ENCODE measurements at regions not wholly inside any gene's neighbourhood (a gene's known extent, or its start where the extent isn't known, plus 50 kb on each side); places are given as distances from the start of the nearest gene placed in this dataset.
A peak's percentile ranks its signal among the peaks of the same experiment; 100 is the strongest.

- H3K4me3 ChIP-seq: no peak overlapping the region
- no peaks in the 10 kb centered on the region for H3K27me3 ChIP-seq (replicated peaks)
- H3K27ac ChIP-seq: no peak overlapping the region
- peaks cover 5% of the 10 kb centered on the region; the same call in 1 of the 2 replicates for H3K4me1 ChIP-seq (replicated peaks)
- DNase-seq (ENCODE audit: low read depth in 1 of 2, low spot score in 2 of 2): peak in 1 of 2 experiments; percentile 5
- no peaks in the 10 kb centered on the region for H3K9me3 ChIP-seq (replicated peaks)
- H3K36me3 ChIP-seq: no peaks in the 10 kb centered on the region
These were observed 503.9 kb downstream of the RASEF start for GRCh38 chr9:82558855-82559630.

GRCh38 chr9:82560036-82560435 is 502.9 kb downstream of the RASEF start:
- no peaks in the 10 kb centered on the region for H3K9me3 ChIP-seq (replicated peaks)
- no peaks in the 10 kb centered on the region for H3K36me3 ChIP-seq
- H3K4me3 ChIP-seq: no peak overlapping the region
- no peak overlapping the region for H3K27ac ChIP-seq
- H3K27me3 ChIP-seq (replicated peaks): no peaks in the 10 kb centered on the region
- no peak for DNase-seq (ENCODE audit: low read depth in 1 of 2, low spot score in 2 of 2)
- peaks cover 5% of the 10 kb centered on the region; the same call in 1 of the 2 replicates for H3K4me1 ChIP-seq (replicated peaks)

GRCh38 chr9:82560457-82560904 is 502.5 kb downstream of the RASEF start:
- H3K4me1 ChIP-seq (replicated peaks): peaks cover 5% of the 10 kb centered on the region; the same call in 1 of the 2 replicates
- H3K4me3 ChIP-seq: no peak overlapping the region
- no peak overlapping the region for H3K27ac ChIP-seq

GRCh38 chr9:82563094-82563493 is 499.8 kb downstream of the RASEF start:
- Histone ChIP-seq H3K4me1 (replicated peaks) (peaks cover 5% of the 10 kb centered on the region; the same call in 1 of the 2 replicates), H3K27ac (no peak overlapping the region), H3K4me3 (no peak overlapping the region), H3K36me3 (no peaks in the 10 kb centered on the region), H3K27me3 (replicated peaks) (no peaks in the 10 kb centered on the region), H3K9me3 (replicated peaks) (no peaks in the 10 kb centered on the region)
- no peak for DNase-seq (ENCODE audit: low read depth in 1 of 2, low spot score in 2 of 2)

More at GRCh38 chr9:82560457-82560904, 502.5 kb downstream of the RASEF start:
- Histone ChIP-seq H3K9me3 (replicated peaks) (no peaks in the 10 kb centered on the region), H3K36me3 (no peaks in the 10 kb centered on the region), H3K27me3 (replicated peaks) (no peaks in the 10 kb centered on the region)
- DNase-seq (ENCODE audit: low read depth in 1 of 2, low spot score in 2 of 2): no peak

GRCh38 chr9:82563841-82564240 is 499.1 kb downstream of the RASEF start:
- Histone ChIP-seq H3K9me3 (replicated peaks) (no peaks in the 10 kb centered on the region), H3K4me3 (no peak overlapping the region), H3K4me1 (replicated peaks) (peaks cover 5% of the 10 kb centered on the region; the same call in 1 of the 2 replicates), H3K36me3 (no peaks in the 10 kb centered on the region), H3K27me3 (replicated peaks) (no peaks in the 10 kb centered on the region), H3K27ac (no peak overlapping the region)
- no peak for DNase-seq (ENCODE audit: low read depth in 1 of 2, low spot score in 2 of 2)

GRCh38 chr9:82565188-82565969 is 497.6 kb downstream of the RASEF start:
- no peaks in the 10 kb centered on the region for H3K4me1 ChIP-seq (replicated peaks)
- H3K9me3 ChIP-seq (replicated peaks): no peaks in the 10 kb centered on the region
- H3K27me3 ChIP-seq (replicated peaks): no peaks in the 10 kb centered on the region
- no peaks in the 10 kb centered on the region for H3K36me3 ChIP-seq
- no peak overlapping the region for H3K4me3 ChIP-seq
- no peak overlapping the region for H3K27ac ChIP-seq
- no peak for DNase-seq (ENCODE audit: low read depth in 1 of 2, low spot score in 2 of 2)

GRCh38 chr9:82567953-82568352 is 495.0 kb downstream of the RASEF start:
- Histone ChIP-seq H3K4me1 (replicated peaks) (no peaks in the 10 kb centered on the region), H3K4me3 (no peak overlapping the region), H3K9me3 (replicated peaks) (no peaks in the 10 kb centered on the region), H3K27me3 (replicated peaks) (no peaks in the 10 kb centered on the region), H3K27ac (no peak overlapping the region), H3K36me3 (no peaks in the 10 kb centered on the region)
- no peak for DNase-seq (ENCODE audit: low read depth in 1 of 2, low spot score in 2 of 2)

- Histone ChIP-seq H3K36me3 (no peaks in the 10 kb centered on the region), H3K9me3 (replicated peaks) (no peaks in the 10 kb centered on the region), H3K27me3 (replicated peaks) (no peaks in the 10 kb centered on the region), H3K4me3 (no peak overlapping the region), H3K27ac (no peak overlapping the region), H3K4me1 (replicated peaks) (no peaks in the 10 kb centered on the region)
- no peak for DNase-seq (ENCODE audit: low read depth in 1 of 2, low spot score in 2 of 2)
These were observed 492.7 kb downstream of the RASEF start for GRCh38 chr9:82570226-82570625.

- Histone ChIP-seq H3K4me3 (no peak overlapping the region), H3K27ac (no peak overlapping the region), H3K4me1 (replicated peaks) (no peaks in the 10 kb centered on the region), H3K27me3 (replicated peaks) (no peaks in the 10 kb centered on the region), H3K36me3 (no peaks in the 10 kb centered on the region), H3K9me3 (replicated peaks) (no peaks in the 10 kb centered on the region)
- no peak for DNase-seq (ENCODE audit: low read depth in 1 of 2, low spot score in 2 of 2)
These were observed 491.4 kb downstream of the RASEF start for GRCh38 chr9:82571540-82571939.

- Histone ChIP-seq H3K27me3 (replicated peaks) (no peaks in the 10 kb centered on the region), H3K9me3 (replicated peaks) (no peaks in the 10 kb centered on the region), H3K36me3 (no peaks in the 10 kb centered on the region), H3K4me1 (replicated peaks) (no peaks in the 10 kb centered on the region), H3K27ac (no peak overlapping the region), H3K4me3 (no peak overlapping the region)
- no peak for DNase-seq (ENCODE audit: low read depth in 1 of 2, low spot score in 2 of 2)
These were observed 490.8 kb downstream of the RASEF start for GRCh38 chr9:82572146-82572545.

- no peak overlapping the region for H3K4me3 ChIP-seq
- DNase-seq (ENCODE audit: low read depth in 1 of 2, low spot score in 2 of 2): no peak
- no peaks in the 10 kb centered on the region for H3K36me3 ChIP-seq
- H3K9me3 ChIP-seq (replicated peaks): no peaks in the 10 kb centered on the region
- H3K4me1 ChIP-seq (replicated peaks): no peaks in the 10 kb centered on the region
- H3K27me3 ChIP-seq (replicated peaks): no peaks in the 10 kb centered on the region
- no peak overlapping the region for H3K27ac ChIP-seq
These were observed 488.0 kb downstream of the RASEF start for GRCh38 chr9:82574911-82575310.

GRCh38 chr9:82580921-82581320 is 482.0 kb downstream of the RASEF start:
- Histone ChIP-seq H3K27me3 (replicated peaks) (no peaks in the 10 kb centered on the region), H3K9me3 (replicated peaks) (no peaks in the 10 kb centered on the region), H3K27ac (no peak overlapping the region), H3K4me1 (replicated peaks) (no peaks in the 10 kb centered on the region), H3K36me3 (no peaks in the 10 kb centered on the region), H3K4me3 (no peak overlapping the region)
- no peak for DNase-seq (ENCODE audit: low read depth in 1 of 2, low spot score in 2 of 2)

- H3K27me3 ChIP-seq (replicated peaks): no peaks in the 10 kb centered on the region
- H3K4me1 ChIP-seq (replicated peaks): no peaks in the 10 kb centered on the region
- H3K4me3 ChIP-seq: no peak overlapping the region
- no peak overlapping the region for H3K27ac ChIP-seq
- no peaks in the 10 kb centered on the region for H3K36me3 ChIP-seq
- no peak for DNase-seq (ENCODE audit: low read depth in 1 of 2, low spot score in 2 of 2)
- H3K9me3 ChIP-seq (replicated peaks): no peaks in the 10 kb centered on the region
These were observed 481.4 kb downstream of the RASEF start for GRCh38 chr9:82581516-82581915.

GRCh38 chr9:82581935-82582334 is 481.0 kb downstream of the RASEF start:
- DNase-seq (ENCODE audit: low read depth in 1 of 2, low spot score in 2 of 2): no peak
- Histone ChIP-seq H3K36me3 (no peaks in the 10 kb centered on the region), H3K4me1 (replicated peaks) (no peaks in the 10 kb centered on the region), H3K27ac (no peak overlapping the region), H3K9me3 (replicated peaks) (no peaks in the 10 kb centered on the region), H3K4me3 (no peak overlapping the region), H3K27me3 (replicated peaks) (no peaks in the 10 kb centered on the region)

Data from SJSA1 (cell line).